ENCODE measurements at regions not wholly inside any gene's neighbourhood (a gene's known extent, or its start where the extent isn't known, plus 50 kb on each side); places are given as distances from the start of the nearest gene placed in this dataset.

GRCh38 chr6:125637207-125637606 lies 112.2 kb upstream of the HEY2 start:
- Histone ChIP-seq H3K27me3 (ENCODE audit: control insufficient read depth, insufficient read depth, low read length) (0 out of 2 replicates have a peak, but pooled peaks cover 2% of the 10 kb centered on the region), H3K36me3 (ENCODE audit: control insufficient read depth, insufficient read depth, low read length) (no peaks in the 10 kb centered on the region), H3K27ac (ENCODE audit: low read length) (no peak overlapping the region), H3K9me3 (ENCODE audit: control insufficient read depth, insufficient read depth, low read depth, low read length) (no peaks in the 10 kb centered on the region), H3K4me1 (ENCODE audit: control insufficient read depth, insufficient read depth, low read length) (no peaks in the 10 kb centered on the region), H3K4me3 (ENCODE audit: low read depth in 2 of 2, low read length in 2 of 2) (no peak overlapping the region)
- no TSS peak for BruUV-seq (replicated peaks)
- ChIA-PET POLR2A (no interaction called here), CTCF (no interaction called here)
- in situ Hi-C loops (cut with HindIII; ENCODE audit: low pct_unique_long_range_greater_than_20kb, low sequenced_read_pairs), result no loop called here
- ATAC-seq, result no peak
- intact Hi-C loops (cut with micrococcal nuclease; ENCODE audit: unreplicated experiment), result no loop called here
- no peak for TF ChIP-seq POLR2AphosphoS5 (IDR thresholded peaks at IDR 0.05; ENCODE audit: low read depth, low read length)
- no peak for TF ChIP-seq TCF7L2 (IDR thresholded peaks at IDR 0.05; ENCODE audit: low read depth, low read length)
- no peak for TF ChIP-seq REST (IDR thresholded peaks at IDR 0.05; ENCODE audit: insufficient read depth in 1 of 2, low read depth in 2 of 2, low read length in 1 of 2)
- TF ChIP-seq SIN3A (IDR thresholded peaks at IDR 0.05; ENCODE audit: borderline replicate concordance, insufficient read depth, low read depth, low read length), result no peak
- TF ChIP-seq CTCF (IDR thresholded peaks at IDR 0.05), result no peak
- DNase-seq (ENCODE audit: low read depth, low spot score), result no peak

GRCh38 chr6:125639466-125640020 lies 109.9 kb upstream of the HEY2 start:
- POLR2A ChIA-PET, result no interaction called here
- CTCF ChIA-PET, result no interaction called here

More at GRCh38 chr6:125639466-125640020, 109.9 kb upstream of the HEY2 start:
- no peak for ATAC-seq
- no peaks in the 10 kb centered on the region for H3K4me1 ChIP-seq (ENCODE audit: control insufficient read depth, insufficient read depth, low read length)
- no peaks in the 10 kb centered on the region for H3K27me3 ChIP-seq (ENCODE audit: control insufficient read depth, insufficient read depth, low read length)
- H3K36me3 ChIP-seq (ENCODE audit: control insufficient read depth, insufficient read depth, low read length), result no peaks in the 10 kb centered on the region
- TF ChIP-seq CTCF (IDR thresholded peaks at IDR 0.05) (no peak), POLR2AphosphoS5 (IDR thresholded peaks at IDR 0.05; ENCODE audit: low read depth, low read length) (no peak), SIN3A (IDR thresholded peaks at IDR 0.05; ENCODE audit: borderline replicate concordance, insufficient read depth, low read depth, low read length) (no peak), REST (IDR thresholded peaks at IDR 0.05; ENCODE audit: insufficient read depth in 1 of 2, low read depth in 2 of 2, low read length in 1 of 2) (no peak), TCF7L2 (IDR thresholded peaks at IDR 0.05; ENCODE audit: low read depth, low read length) (no peak)
- no peak for DNase-seq (ENCODE audit: low read depth, low spot score)
- BruUV-seq (replicated peaks), result no TSS peak
- in situ Hi-C loops (cut with HindIII; ENCODE audit: low pct_unique_long_range_greater_than_20kb, low sequenced_read_pairs), result no loop called here
- H3K4me3 ChIP-seq (ENCODE audit: low read depth in 2 of 2, low read length in 2 of 2), result no peak overlapping the region
- intact Hi-C loops (cut with micrococcal nuclease; ENCODE audit: unreplicated experiment), result no loop called here
- no peak overlapping the region for H3K27ac ChIP-seq (ENCODE audit: low read length)
- H3K9me3 ChIP-seq (ENCODE audit: control insufficient read depth, insufficient read depth, low read depth, low read length), result no peaks in the 10 kb centered on the region
